Ishikawa (cell line): ENCODE measurements at regions not wholly inside any gene's neighbourhood (a gene's known extent, or its start where the extent isn't known, plus 50 kb on each side); places are given as distances from the start of the nearest gene placed in this dataset.

Experiments
- CEBPB ChIP-seq: IDR thresholded peaks from 2 replicates; pipeline ENCODE4 v1.6.1; 2012
- CREB1 ChIP-seq: IDR thresholded peaks from 2 replicates; pipeline ENCODE4 v1.6.1; 2012; ENCODE audit warnings: low read depth
- EGR1 ChIP-seq: IDR thresholded peaks from 2 replicates; pipeline ENCODE4 v1.6.1; 2012
- EP300 ChIP-seq: IDR thresholded peaks from 2 replicates; pipeline ENCODE4 v1.6.1; 2012; ENCODE audit warnings: borderline replicate concordance
- FOXM1 ChIP-seq: IDR thresholded peaks from 2 replicates; pipeline ENCODE4 v1.6.1; 2012; ENCODE audit warnings: low read depth, borderline replicate concordance
- NFIC ChIP-seq: IDR thresholded peaks from 2 replicates; pipeline ENCODE4 v1.6.1; 2012
- RAD21 ChIP-seq: IDR thresholded peaks from 2 replicates; pipeline ENCODE4 v1.6.1; 2012; ENCODE audit warnings: low read depth
- TAF1 ChIP-seq: IDR thresholded peaks from 2 replicates; pipeline ENCODE4 v1.6.1; 2012; ENCODE audit warnings: low read depth, mild to moderate bottlenecking
- TCF12 ChIP-seq: IDR thresholded peaks from 2 replicates; pipeline ENCODE4 v1.6.1; 2012; ENCODE audit warnings: low read depth
- TEAD4 ChIP-seq: IDR thresholded peaks from 2 replicates; pipeline ENCODE4 v1.6.1; 2012
- YY1 ChIP-seq: IDR thresholded peaks from 2 replicates; pipeline ENCODE4 v1.6.1; 2012; ENCODE audit warnings: low read depth
- ZBTB7A ChIP-seq: IDR thresholded peaks from 2 replicates; pipeline ENCODE4 v1.6.1; 2012; ENCODE audit warnings: low read depth
- TF ChIP-seq, protein P1 (sequence below): IDR thresholded peaks from 2 replicates; pipeline ENCODE4 v1.6.1; 2012; ENCODE audit warnings: low read depth, mild to moderate bottlenecking
- TF ChIP-seq, protein P2 (sequence below): IDR thresholded peaks from 2 replicates; pipeline ENCODE4 v1.6.1; 2012
- TF ChIP-seq, protein P3 (sequence below): IDR thresholded peaks from 2 replicates; pipeline ENCODE4 v1.6.1; 2012

DNA sequence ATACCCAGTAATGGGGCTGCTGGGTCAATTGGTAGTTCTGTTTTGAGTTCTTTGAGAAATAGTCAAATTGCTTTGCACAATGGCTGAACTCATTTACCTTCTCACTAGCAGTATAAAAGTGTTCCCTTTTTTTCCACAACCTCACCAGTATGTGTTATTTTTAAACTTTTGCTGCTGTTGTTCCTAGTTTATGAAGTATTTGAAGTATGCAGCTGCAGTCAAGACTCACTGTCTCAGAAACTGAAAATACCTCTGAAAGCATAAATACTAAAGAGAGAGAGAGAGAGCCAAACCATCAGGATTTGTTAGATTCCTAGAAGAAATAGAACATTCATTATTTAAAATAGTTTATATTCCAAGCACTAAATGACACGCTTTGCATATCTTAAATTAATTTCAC, 764.2 kb downstream of the NTRK3 start:
- TF ChIP-seq NFIC (no peak), TEAD4 (no peak), CREB1 (no peak), CEBPB (no peak), RAD21 (no peak)
- TF ChIP-seq, protein P1, sequence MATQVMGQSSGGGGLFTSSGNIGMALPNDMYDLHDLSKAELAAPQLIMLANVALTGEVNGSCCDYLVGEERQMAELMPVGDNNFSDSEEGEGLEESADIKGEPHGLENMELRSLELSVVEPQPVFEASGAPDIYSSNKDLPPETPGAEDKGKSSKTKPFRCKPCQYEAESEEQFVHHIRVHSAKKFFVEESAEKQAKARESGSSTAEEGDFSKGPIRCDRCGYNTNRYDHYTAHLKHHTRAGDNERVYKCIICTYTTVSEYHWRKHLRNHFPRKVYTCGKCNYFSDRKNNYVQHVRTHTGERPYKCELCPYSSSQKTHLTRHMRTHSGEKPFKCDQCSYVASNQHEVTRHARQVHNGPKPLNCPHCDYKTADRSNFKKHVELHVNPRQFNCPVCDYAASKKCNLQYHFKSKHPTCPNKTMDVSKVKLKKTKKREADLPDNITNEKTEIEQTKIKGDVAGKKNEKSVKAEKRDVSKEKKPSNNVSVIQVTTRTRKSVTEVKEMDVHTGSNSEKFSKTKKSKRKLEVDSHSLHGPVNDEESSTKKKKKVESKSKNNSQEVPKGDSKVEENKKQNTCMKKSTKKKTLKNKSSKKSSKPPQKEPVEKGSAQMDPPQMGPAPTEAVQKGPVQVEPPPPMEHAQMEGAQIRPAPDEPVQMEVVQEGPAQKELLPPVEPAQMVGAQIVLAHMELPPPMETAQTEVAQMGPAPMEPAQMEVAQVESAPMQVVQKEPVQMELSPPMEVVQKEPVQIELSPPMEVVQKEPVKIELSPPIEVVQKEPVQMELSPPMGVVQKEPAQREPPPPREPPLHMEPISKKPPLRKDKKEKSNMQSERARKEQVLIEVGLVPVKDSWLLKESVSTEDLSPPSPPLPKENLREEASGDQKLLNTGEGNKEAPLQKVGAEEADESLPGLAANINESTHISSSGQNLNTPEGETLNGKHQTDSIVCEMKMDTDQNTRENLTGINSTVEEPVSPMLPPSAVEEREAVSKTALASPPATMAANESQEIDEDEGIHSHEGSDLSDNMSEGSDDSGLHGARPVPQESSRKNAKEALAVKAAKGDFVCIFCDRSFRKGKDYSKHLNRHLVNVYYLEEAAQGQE = no peak
- TF ChIP-seq, protein P2, sequence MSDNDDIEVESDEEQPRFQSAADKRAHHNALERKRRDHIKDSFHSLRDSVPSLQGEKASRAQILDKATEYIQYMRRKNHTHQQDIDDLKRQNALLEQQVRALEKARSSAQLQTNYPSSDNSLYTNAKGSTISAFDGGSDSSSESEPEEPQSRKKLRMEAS = no peak

DNA sequence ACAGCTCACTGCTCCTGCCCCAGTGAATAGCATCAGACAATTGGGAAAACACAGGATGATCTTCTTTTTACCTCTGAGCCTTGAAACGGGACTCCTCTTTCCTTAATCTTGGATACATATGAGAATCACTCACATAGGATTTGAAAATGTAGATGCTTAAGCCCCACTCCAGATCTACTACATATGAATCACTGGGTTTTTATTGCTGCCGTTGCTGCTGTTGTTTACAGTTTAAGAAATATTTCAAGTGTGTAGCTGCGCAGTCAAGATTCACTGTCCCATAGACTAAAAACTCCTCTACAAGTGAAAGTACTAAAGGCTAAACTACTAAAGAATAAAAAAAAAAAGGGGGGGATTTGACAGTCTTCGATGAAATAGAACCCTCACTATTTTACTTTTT, 765.9 kb downstream of the NTRK3 start:
- TF ChIP-seq FOXM1 = no peak
- TF ChIP-seq, protein P1 = no peak
- TF ChIP-seq RAD21 = no peak
- TF ChIP-seq, protein P2 = no peak

DNA sequence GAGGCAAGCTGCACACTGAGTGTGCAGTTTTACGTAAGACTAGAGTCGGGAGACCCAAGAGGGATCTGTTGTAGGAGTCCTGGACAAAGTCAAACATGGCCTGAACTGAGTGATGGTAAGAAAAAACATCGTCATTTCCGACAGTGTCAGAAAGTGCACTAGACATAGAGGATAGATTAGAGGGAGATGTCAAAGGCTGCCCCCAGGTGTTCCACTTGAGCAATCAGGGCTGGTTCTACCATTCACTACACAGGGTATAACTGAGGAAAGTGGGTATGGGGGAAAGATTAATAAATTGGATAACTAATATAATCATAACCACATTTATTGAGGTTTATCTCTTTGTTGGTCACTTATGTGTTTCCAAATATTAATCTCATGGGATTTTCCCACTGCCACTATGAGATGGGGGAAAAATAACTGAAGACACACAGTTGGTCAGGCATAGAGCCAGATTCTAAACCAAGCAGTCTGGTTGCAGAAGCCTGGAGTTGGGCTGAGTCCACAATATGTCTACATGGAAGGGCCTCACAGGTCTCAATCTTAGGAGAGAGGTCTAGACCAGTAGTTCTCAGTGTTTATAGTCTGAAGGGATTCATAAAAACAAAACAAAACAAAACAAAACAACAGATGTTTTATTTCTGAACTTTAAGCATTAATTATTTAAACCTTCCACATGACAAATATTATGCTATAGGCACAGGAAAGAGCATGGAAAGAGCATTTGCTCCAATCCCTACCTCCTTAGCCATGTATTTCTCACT, 766.5 kb downstream of the NTRK3 start:
- TF ChIP-seq, protein P2 = no peak
- no peak for TF ChIP-seq ZBTB7A
- TF ChIP-seq CREB1 = no peak
- no peak for TF ChIP-seq EP300
- TF ChIP-seq YY1 = no peak
- no peak for TF ChIP-seq CEBPB
- TF ChIP-seq FOXM1 = no peak
- TF ChIP-seq TEAD4 = no peak

DNA sequence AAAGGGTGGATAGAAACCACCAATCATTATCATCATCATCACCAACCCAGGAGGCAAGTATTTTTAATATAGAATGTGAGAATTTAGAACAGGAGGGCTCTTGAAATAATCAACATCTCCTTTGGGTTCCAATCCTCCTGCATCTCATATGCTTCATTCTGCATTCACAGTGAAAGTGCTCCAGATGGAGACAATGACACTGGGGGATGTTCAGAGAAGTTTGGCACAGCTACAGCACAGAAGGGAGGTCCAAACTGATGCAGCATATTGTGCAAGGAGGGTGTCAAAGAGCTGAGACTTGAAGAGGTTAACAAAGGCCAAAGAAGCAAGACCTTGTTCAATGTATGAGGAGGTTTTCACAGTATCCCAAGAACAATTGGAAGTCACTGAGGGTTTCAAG, 767.1 kb downstream of the NTRK3 start:
- TF ChIP-seq FOXM1 (no peak), CREB1 (no peak), EGR1 (no peak), TAF1 (no peak)

DNA sequence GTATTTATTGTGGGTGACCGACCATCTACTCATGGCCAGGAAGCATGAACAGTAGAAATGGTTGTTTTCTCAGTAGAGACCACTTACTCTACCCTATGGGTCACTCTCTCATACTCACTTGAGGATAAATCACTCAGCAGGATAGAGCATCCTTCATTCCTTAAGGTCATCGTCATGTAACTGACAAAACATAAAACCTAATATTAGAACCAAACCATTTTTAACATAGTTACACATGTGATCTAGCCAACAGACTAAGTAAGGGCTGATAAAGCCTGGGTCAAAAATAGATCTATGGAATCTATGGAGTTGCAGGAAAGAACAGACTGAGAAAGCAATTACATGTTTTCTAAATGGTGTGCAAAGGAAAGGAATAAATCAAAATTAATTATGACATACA, 769.1 kb downstream of the NTRK3 start:
- no peak for TF ChIP-seq FOXM1
- TF ChIP-seq CEBPB = no peak
- TF ChIP-seq, protein P1 = no peak
- no peak for TF ChIP-seq EGR1
- no peak for TF ChIP-seq TEAD4
- TF ChIP-seq TCF12 = no peak
- TF ChIP-seq RAD21 = no peak
- TF ChIP-seq, protein P2 = no peak
- TF ChIP-seq CREB1 = no peak
- no peak for TF ChIP-seq ZBTB7A
- no peak for TF ChIP-seq TAF1
- TF ChIP-seq EP300 = no peak
- TF ChIP-seq, protein P3, sequence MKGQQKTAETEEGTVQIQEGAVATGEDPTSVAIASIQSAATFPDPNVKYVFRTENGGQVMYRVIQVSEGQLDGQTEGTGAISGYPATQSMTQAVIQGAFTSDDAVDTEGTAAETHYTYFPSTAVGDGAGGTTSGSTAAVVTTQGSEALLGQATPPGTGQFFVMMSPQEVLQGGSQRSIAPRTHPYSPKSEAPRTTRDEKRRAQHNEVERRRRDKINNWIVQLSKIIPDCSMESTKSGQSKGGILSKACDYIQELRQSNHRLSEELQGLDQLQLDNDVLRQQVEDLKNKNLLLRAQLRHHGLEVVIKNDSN = no peak
- TF ChIP-seq YY1 = no peak
- TF ChIP-seq NFIC = no peak
